ENCODE measurements at regions not wholly inside any gene's neighbourhood (a gene's known extent, or its start where the extent isn't known, plus 50 kb on each side); places are given as distances from the start of the nearest gene placed in this dataset.
"Not testable (repeated sequence)": the region's sequence is repeated elsewhere in the genome, so short reads cannot be mapped to it uniquely, and the experiment has no call there.

- DNase-seq (ENCODE audit: low spot score): no peak
These were observed 51.8 kb downstream of the ASCL4 start for GRCh38 chr12:107826276-107826675.

- DNase-seq (ENCODE audit: low spot score): no peak
These were observed 54.8 kb downstream of the ASCL4 start for GRCh38 chr12:107829271-107829670.

GRCh38 chr12:107832441-107832840 is 57.9 kb downstream of the ASCL4 start:
- no peak for DNase-seq (ENCODE audit: low spot score)

DNA sequence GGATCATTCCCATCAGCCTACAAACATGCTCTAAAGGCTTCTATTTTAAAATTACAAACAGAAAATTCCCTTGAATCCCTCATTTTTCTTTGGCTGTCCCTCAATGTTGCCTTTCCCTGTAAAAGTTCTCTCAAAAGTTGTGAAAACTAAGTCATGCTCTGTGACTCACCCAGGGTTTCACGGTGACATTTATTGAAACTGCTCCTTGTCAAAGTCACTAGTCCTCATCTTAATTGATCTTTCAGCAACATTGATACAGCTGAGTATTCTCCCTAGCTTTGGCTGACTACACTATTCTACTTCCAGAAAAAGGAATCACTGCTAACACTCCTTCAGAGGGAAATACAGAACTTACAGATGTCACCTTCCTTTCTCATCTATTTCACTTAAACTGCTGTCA is 65.7 kb downstream of the ASCL4 start:
- DNase-seq (ENCODE audit: low spot score): no peak

- peak; percentile 25 for DNase-seq (ENCODE audit: low spot score)
These were observed 69.1 kb downstream of the ASCL4 start for GRCh38 chr12:107843351-107844311.

- peak; percentile 5 for DNase-seq (ENCODE audit: low spot score)
These were observed 69.9 kb downstream of the ASCL4 start for GRCh38 chr12:107844312-107844921.

DNA sequence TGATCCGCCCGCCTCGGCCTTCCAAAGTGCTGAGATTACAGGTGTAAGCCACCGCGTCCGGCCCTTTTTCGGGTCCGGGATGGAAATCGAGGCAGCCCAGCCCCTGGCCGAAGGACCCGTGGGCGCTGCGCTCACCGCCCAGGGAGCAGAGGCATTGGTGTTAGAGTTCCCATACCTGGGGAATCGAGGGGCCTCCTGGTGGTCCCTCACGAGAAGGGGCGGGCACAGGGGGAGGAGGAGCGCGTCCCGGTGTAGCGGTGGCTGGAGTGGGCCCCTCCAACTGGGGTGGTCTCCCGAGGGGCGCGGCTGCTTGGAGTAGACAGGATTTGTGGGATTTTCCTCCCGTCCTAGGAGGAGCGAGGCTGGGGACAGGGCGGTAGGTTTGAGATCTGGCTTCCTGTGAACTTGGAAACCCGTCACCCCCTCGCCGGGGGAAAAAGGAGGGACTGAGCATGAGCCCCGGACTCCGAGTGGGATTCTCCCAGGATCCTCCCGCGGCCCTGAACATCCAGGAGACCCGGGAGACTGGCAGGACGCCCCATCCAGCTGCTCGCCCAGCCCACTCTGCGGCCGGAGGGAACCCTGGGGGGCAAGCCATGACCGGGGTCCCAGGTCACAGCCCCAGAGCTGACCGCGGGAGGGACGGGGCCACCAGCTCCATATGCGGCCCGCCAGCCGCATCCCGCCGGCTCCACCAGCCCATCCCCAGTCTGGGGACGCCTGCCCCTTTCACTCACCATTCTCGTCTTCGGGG is 70.9 kb downstream of the ASCL4 start:
- no peak for DNase-seq (ENCODE audit: low spot score)

GRCh38 chr12:107845980-107846659 is 71.6 kb downstream of the ASCL4 start:
- peak; percentile 7 for DNase-seq (ENCODE audit: low spot score)

DNA sequence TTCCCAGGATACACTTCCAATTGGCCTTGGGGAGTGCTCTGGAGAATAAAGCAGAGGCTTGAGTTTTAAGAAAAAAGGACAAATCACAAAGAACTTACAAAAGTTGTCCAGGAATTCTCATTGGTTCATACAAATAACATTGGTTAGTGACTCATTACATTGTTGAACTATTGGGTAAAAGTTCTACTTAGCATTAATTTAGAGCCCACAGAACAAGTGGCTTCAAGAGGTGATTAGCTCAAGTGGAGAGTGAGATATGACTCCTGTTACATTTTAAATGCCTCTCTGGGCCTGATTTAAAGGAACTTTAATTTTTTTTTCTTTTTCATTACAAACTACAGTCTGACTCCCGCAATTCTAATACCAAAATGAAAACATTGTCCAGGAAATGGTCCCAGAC is 72.9 kb downstream of the ASCL4 start:
- DNase-seq (ENCODE audit: low spot score): no peak

DNA sequence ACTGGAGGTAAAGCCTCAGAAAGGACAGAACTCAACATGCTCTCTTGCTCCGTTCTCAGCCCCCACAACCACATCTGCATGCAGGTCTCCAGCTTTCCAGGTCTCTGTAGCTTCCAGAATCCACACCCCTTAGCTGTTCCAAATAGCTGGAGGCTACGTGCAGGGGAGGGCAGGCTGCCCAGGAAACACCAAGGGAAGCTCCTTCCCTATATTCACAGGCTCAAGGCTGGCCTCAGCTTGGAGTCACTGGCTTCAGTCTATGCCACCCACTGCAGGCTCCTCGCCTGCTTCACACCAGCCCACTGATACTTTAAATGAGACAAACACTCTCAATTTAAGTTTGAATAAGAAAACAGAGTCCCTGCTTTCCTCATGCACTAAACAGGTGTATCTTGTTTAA is 73.3 kb downstream of the ASCL4 start:
- no peak for DNase-seq (ENCODE audit: low spot score)

- no peak for DNase-seq (ENCODE audit: low spot score)
These were observed 79.0 kb downstream of the ASCL4 start for GRCh38 chr12:107853479-107853878.

DNA sequence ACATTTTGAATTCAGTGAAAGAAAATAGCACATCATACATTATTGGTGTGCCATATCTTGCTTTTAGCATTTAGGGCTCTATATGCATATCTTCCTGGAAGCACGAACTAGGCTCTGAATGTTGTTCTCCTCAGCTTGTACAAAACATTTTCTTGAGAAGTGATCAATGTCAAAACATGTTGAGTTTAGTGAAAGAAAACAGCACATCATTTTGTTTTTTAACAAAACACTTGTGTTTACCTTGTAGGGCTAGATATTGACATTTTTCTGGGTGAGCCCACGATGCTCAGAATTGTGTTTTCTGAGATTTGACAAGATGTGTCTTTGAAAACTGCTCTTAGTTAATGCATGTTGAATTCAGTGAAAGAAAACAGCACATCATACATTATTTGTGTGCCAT is 81.0 kb downstream of the ASCL4 start:
- no peak for DNase-seq (ENCODE audit: low spot score)

DNA sequence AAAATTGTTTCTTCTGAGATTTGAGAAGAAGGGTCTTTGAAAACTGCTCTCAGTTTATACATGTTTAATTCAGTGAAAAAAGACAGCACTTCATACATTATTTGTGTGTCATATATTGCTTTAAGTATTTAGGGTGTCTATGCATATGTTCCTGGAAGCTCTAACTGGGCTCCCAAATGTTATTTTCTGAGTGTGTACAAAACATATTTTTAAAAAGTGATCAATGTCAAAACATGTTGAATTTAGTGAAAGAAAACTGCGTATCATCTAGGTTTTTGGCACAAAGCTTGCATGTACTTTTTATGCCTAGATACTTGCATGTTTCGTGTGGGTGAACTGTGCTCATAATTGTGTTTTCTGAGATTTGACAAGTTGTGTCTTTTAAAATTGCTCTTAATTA is 81.6 kb downstream of the ASCL4 start:
- DNase-seq (ENCODE audit: low spot score): no peak

DNA sequence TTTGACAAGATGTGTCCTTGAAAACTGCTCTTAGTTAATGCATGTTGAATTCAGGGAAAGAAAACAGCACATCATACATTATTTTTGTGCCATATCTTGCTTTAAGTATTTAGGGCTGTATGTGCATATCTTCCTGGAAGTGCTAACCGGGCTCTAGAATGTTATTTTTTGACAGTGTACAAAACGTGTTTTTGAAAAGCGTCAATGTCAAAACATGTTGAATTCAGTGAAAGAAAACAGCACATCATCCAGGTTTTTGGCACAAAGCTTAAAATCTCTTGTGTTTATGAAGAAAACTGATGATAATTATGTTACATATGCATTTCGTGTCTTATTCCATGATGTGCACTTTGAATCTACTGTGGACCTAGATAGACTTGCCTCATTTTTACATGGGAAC is 82.7 kb downstream of the ASCL4 start:
- DNase-seq (ENCODE audit: low spot score): no peak

- DNase-seq (ENCODE audit: low spot score): no peak
These were observed 84.9 kb downstream of the ASCL4 start for GRCh38 chr12:107859367-107859766.

- peak; percentile 11 for DNase-seq (ENCODE audit: low spot score)
These were observed 89.7 kb downstream of the ASCL4 start for GRCh38 chr12:107864235-107864634.

- DNase-seq (ENCODE audit: low spot score): not testable (repeated sequence)
These were observed 90.2 kb downstream of the ASCL4 start for GRCh38 chr12:107864727-107865126.

- no peak for DNase-seq (ENCODE audit: low spot score)
These were observed 98.7 kb downstream of the ASCL4 start for GRCh38 chr12:107873223-107873622.

GRCh38 chr12:107875786-107876185 is 101.3 kb downstream of the ASCL4 start:
- no peak for DNase-seq (ENCODE audit: low spot score)

DNA sequence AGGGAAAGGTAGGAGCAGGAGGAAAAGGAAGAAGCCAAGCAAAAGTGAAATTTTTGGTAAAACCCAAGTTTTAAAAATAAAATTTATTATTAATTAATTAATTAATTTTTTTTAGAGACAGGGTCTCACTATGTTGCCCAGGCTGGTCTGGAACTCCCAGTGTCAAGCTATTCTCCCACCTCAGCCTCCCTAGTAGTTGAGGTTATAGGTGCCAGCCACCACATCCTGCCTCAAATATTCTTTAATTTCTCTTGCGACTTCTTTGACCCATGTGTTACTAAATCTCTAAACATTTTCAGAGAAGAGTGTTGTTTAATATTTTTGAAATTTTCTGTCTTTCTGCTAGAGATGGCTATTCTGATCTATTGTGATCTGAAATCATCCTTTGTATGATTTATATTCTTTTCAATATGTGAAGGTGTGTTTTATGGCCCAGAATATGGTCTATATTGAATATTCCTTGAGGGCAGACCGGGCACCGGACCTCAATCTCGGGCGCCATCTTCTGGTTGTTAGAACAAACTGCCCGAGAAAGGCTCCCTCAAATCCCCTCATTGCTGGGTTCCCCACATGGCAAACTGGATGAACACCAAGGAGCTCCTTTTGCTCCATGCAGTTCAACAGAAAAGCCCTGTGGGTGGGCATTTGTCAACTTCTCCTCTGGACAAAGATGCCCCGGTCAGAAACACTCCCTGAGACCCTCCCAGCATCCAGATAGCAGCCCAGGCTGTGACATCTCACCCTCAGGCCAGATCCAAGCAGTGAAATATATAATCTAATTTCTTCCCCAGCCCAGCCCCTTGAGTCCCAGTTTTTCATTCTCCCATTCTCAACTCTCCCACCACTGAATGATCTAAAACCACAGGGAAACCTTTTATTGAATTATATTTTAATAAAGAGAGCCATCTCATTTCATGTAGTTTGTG is 110.5 kb downstream of the ASCL4 start:
- DNase-seq (ENCODE audit: low spot score): peak; percentile 60

DNA sequence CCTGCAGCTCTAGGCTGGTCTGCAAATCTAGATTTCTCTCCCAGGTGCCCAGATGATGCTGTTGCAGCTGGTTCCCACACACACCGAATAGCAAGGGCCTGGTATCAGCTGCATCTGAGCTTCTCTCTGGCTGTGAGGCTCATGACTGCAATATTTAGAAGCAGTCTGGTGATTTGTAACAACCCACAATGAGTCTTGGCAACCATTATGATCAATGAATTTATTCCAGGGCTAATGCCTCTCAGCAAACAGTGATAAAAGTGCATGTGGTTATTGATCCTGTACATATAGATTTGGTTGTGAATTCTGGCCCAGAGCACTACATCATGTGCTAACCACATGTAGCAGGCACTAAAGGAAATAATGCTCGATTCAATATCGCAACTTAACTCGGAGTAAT is 114.3 kb downstream of the ASCL4 start:
- no peak for DNase-seq (ENCODE audit: low spot score)
